ENCODE measurements at regions not wholly inside any gene's neighbourhood (a gene's known extent, or its start where the extent isn't known, plus 50 kb on each side); places are given as distances from the start of the nearest gene placed in this dataset.

- Mint-ChIP-seq H3K4me1 (no peaks in the 10 kb centered on the region), H3K9me3 (ENCODE audit: insufficient read depth) (peaks cover 4% of the 10 kb centered on the region), H3K27ac (no peak overlapping the region), H3K4me3 (no peak overlapping the region), H3K27me3 (no peaks in the 10 kb centered on the region)
- no peaks in the 10 kb centered on the region for H4K20me1 ChIP-seq (ENCODE audit: control insufficient read depth, insufficient read depth, low read length, poor library complexity, severe bottlenecking)
- H3K4me1 ChIP-seq (ENCODE audit: control insufficient read depth in 2 of 2, insufficient read depth in 2 of 2, low read length in 2 of 2): no peaks in the 10 kb centered on the region
- no peak overlapping the region for H3K27ac ChIP-seq (ENCODE audit: low read length in 2 of 2)
- no peaks in the 10 kb centered on the region for H3K79me2 ChIP-seq (ENCODE audit: control insufficient read depth, insufficient read depth, low read length)
- CTCF ChIA-PET: no interaction called here
- no CpG with 5 or more reads among the region's 1 CpG for WGBS (ENCODE audit: insufficient coverage)
- no peak overlapping the region for H3K9ac ChIP-seq (ENCODE audit: low read length)
- POLR2A ChIA-PET: no interaction called here
- no peak overlapping the region for H3K4me2 ChIP-seq (replicated peaks; ENCODE audit: low read depth, low read length, poor library complexity, severe bottlenecking)
- no peak for TF ChIP-seq EZH2 (IDR thresholded peaks at IDR 0.05; ENCODE audit: borderline replicate concordance, insufficient read depth, low read depth, low read length, poor library complexity, severe bottlenecking)
- H3K36me3 ChIP-seq (replicated peaks in 1 of 2; ENCODE audit: control extremely low read depth in 1 of 2, control insufficient read depth in 1 of 2, extremely low read depth in 1 of 2, insufficient read depth in 2 of 2, low read length in 1 of 2): no peaks in the 10 kb centered on the region
- H3K27me3 ChIP-seq (replicated peaks in 1 of 4; ENCODE audit: control extremely low read depth in 1 of 4, control insufficient read depth in 3 of 4, insufficient read depth in 4 of 4, low read length in 3 of 4): no peaks in the 10 kb centered on the region
- H2AFZ ChIP-seq (ENCODE audit: insufficient read depth, low read depth, low read length, poor library complexity, severe bottlenecking): no peak overlapping the region
- H3K4me3 ChIP-seq (ENCODE audit: control extremely low read depth in 1 of 5, extremely low read depth in 1 of 5, insufficient read depth in 1 of 5, low read depth in 2 of 5, low read length in 4 of 5): no peak overlapping the region
- ATAC-seq (ENCODE audit: low read depth) (no peak), DNase-seq (no peak)
- H3K9me3 ChIP-seq (ENCODE audit: control extremely low read depth in 1 of 3, control insufficient read depth in 2 of 3, insufficient read depth in 1 of 3, low read length in 2 of 3): peaks cover 0 to 7% (median 2%) of the 10 kb centered on the region in 3 donors
- intact Hi-C loops (cut with micrococcal nuclease): no loop called here
These were observed 521.3 kb upstream of the CHORDC1 start for GRCh38 chr11:90744169-90744568.

DNA sequence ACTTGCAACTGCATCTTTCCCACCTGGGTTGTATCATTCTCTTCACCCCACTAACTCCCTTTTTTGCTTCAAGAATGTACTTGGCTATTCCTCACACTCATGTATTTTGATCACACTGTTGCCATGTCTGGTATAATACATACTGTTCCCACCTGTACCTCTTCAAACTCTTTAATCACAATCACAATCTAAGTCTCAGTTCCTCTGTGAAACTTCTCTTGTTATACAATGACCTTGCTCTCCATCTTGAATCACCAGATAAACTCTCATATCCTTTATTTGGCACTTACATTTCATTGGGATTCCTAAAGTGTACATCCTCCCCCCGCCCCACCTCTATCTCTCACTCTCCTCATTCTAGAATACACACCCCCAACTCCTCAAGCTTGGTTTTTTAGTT is 516.0 kb upstream of the CHORDC1 start:
- Mint-ChIP-seq H3K4me3 (no peak overlapping the region), H3K27ac (no peak overlapping the region), H3K9me3 (ENCODE audit: insufficient read depth) (peaks cover 6% of the 10 kb centered on the region), H3K27me3 (no peaks in the 10 kb centered on the region), H3K4me1 (no peaks in the 10 kb centered on the region)
- ChIA-PET CTCF (no interaction called here), POLR2A (no interaction called here)
- TF ChIP-seq EZH2 (IDR thresholded peaks at IDR 0.05; ENCODE audit: borderline replicate concordance, insufficient read depth, low read depth, low read length, poor library complexity, severe bottlenecking): no peak
- TF ChIP-seq, protein P1, sequence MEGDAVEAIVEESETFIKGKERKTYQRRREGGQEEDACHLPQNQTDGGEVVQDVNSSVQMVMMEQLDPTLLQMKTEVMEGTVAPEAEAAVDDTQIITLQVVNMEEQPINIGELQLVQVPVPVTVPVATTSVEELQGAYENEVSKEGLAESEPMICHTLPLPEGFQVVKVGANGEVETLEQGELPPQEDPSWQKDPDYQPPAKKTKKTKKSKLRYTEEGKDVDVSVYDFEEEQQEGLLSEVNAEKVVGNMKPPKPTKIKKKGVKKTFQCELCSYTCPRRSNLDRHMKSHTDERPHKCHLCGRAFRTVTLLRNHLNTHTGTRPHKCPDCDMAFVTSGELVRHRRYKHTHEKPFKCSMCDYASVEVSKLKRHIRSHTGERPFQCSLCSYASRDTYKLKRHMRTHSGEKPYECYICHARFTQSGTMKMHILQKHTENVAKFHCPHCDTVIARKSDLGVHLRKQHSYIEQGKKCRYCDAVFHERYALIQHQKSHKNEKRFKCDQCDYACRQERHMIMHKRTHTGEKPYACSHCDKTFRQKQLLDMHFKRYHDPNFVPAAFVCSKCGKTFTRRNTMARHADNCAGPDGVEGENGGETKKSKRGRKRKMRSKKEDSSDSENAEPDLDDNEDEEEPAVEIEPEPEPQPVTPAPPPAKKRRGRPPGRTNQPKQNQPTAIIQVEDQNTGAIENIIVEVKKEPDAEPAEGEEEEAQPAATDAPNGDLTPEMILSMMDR (IDR thresholded peaks at IDR 0.05): no peak
- Histone ChIP-seq H3K4me2 (replicated peaks; ENCODE audit: low read depth, low read length, poor library complexity, severe bottlenecking) (no peak overlapping the region), H3K27me3 (replicated peaks in 1 of 4; ENCODE audit: control extremely low read depth in 1 of 4, control insufficient read depth in 3 of 4, insufficient read depth in 4 of 4, low read length in 3 of 4) (no peaks in the 10 kb centered on the region), H3K4me3 (ENCODE audit: control extremely low read depth in 1 of 5, extremely low read depth in 1 of 5, insufficient read depth in 1 of 5, low read depth in 2 of 5, low read length in 4 of 5) (no peak overlapping the region), H3K79me2 (ENCODE audit: control insufficient read depth, insufficient read depth, low read length) (no peaks in the 10 kb centered on the region), H3K9ac (ENCODE audit: low read length) (no peak overlapping the region), H3K9me3 (ENCODE audit: control extremely low read depth in 1 of 3, control insufficient read depth in 2 of 3, insufficient read depth in 1 of 3, low read length in 2 of 3) (peaks cover 0 to 2% (median 0%) of the 10 kb centered on the region in 3 donors), H3K27ac (ENCODE audit: low read length in 2 of 2) (no peak overlapping the region), H4K20me1 (ENCODE audit: control insufficient read depth, insufficient read depth, low read length, poor library complexity, severe bottlenecking) (no peaks in the 10 kb centered on the region), H3K4me1 (ENCODE audit: control insufficient read depth in 2 of 2, insufficient read depth in 2 of 2, low read length in 2 of 2) (no peaks in the 10 kb centered on the region), H3K36me3 (replicated peaks in 1 of 2; ENCODE audit: control extremely low read depth in 1 of 2, control insufficient read depth in 1 of 2, extremely low read depth in 1 of 2, insufficient read depth in 2 of 2, low read length in 1 of 2) (no peaks in the 10 kb centered on the region), H2AFZ (ENCODE audit: insufficient read depth, low read depth, low read length, poor library complexity, severe bottlenecking) (no peak overlapping the region)
- WGBS (ENCODE audit: insufficient coverage): no CpG with 5 or more reads among the region's 1 CpG
- DNase-seq (no peak), ATAC-seq (ENCODE audit: low read depth) (no peak)
- intact Hi-C loops (cut with micrococcal nuclease): no loop called here
